CD4-positive, alpha-beta T cell treated with Interleukin-12 subunit alpha and Interleukin-12 subunit beta, for 1 hour (primary cell): ENCODE measurements at regions not wholly inside any gene's neighbourhood (a gene's known extent, or its start where the extent isn't known, plus 50 kb on each side); places are given as distances from the start of the nearest gene placed in this dataset.

Experiments used
- DNase-seq: peaks from one replicate; pipeline ENCODE4 v3.0.0-alpha.2; 2020

- DNase-seq: no peak
Observed at GRCh38 chr20:21653628-21654027, 51.8 kb upstream of the PAX1 start.

- no peak for DNase-seq
Observed at GRCh38 chr20:21643417-21643816, 62.0 kb upstream of the PAX1 start.

GRCh38 chr20:21640556-21640955, 64.9 kb upstream of the PAX1 start:
- DNase-seq: no peak

GRCh38 chr20:21633829-21634228, 71.6 kb upstream of the PAX1 start:
- DNase-seq: no peak

GRCh38 chr20:21632735-21633053, 72.8 kb upstream of the PAX1 start:
- no peak for DNase-seq

GRCh38 chr20:21632031-21632734, 73.3 kb upstream of the PAX1 start:
- DNase-seq: no peak

GRCh38 chr20:21628800-21629199, 76.7 kb upstream of the PAX1 start:
- no peak for DNase-seq

- DNase-seq: no peak
Observed at GRCh38 chr20:21623781-21624094, 81.7 kb upstream of the PAX1 start.

GRCh38 chr20:21623074-21623780, 82.2 kb upstream of the PAX1 start:
- DNase-seq: no peak

- no peak for DNase-seq
Observed at GRCh38 chr20:21622097-21622857, 83.2 kb upstream of the PAX1 start.

- no peak for DNase-seq
Observed at GRCh38 chr20:21618759-21619416, 86.6 kb upstream of the PAX1 start.

GRCh38 chr20:21615617-21616080, 89.8 kb upstream of the PAX1 start:
- DNase-seq: peak; percentile 32

- no peak for DNase-seq
Observed at GRCh38 chr20:21614980-21615379, 90.5 kb upstream of the PAX1 start.

- DNase-seq: no peak
Observed at GRCh38 chr20:21613512-21613911, 92.0 kb upstream of the PAX1 start.

- DNase-seq: no peak
Observed at GRCh38 chr20:21609981-21610380, 95.5 kb upstream of the PAX1 start.

GRCh38 chr20:21609221-21609620, 95.4 kb upstream of the NKX2-2 start:
- no peak for DNase-seq

- no peak for DNase-seq
Observed at GRCh38 chr20:21608777-21609176, 94.9 kb upstream of the NKX2-2 start.

GRCh38 chr20:21607971-21608725, 94.3 kb upstream of the NKX2-2 start:
- DNase-seq: no peak

- DNase-seq: no peak
Observed at GRCh38 chr20:21601799-21602198, 87.9 kb upstream of the NKX2-2 start.

GRCh38 chr20:21586682-21587081, 72.8 kb upstream of the NKX2-2 start:
- DNase-seq: no peak

GRCh38 chr20:21583486-21584168, 69.8 kb upstream of the NKX2-2 start:
- no peak for DNase-seq

- no peak for DNase-seq
Observed at GRCh38 chr20:21577551-21577950, 63.7 kb upstream of the NKX2-2 start.
